GM19025 (cell line): ENCODE measurements at regions not wholly inside any gene's neighbourhood (a gene's known extent, or its start where the extent isn't known, plus 50 kb on each side); places are given as distances from the start of the nearest gene placed in this dataset.

Experiments
- ATAC-seq: cut with Tn5 transposase; IDR thresholded peaks from one replicate; pipeline ENCODE4 v1.9.1; 2021; ENCODE audit warnings: mild to moderate bottlenecking, low read depth, moderate library complexity; ENCODE audit not compliant: unreplicated experiment

GRCh38 chr13:79803296-79803695, 322.3 kb downstream of the NDFIP2 start:
- ATAC-seq, result no peak

GRCh38 chr13:79802389-79803085, 321.6 kb downstream of the NDFIP2 start:
- ATAC-seq, result no peak

- no peak for ATAC-seq
Observed at GRCh38 chr13:79799059-79799867, 318.3 kb downstream of the NDFIP2 start.

GRCh38 chr13:79796136-79796535, 315.2 kb downstream of the NDFIP2 start:
- ATAC-seq, result no peak

- ATAC-seq, result no peak
Observed at GRCh38 chr13:79794931-79795330, 314.0 kb downstream of the NDFIP2 start.

GRCh38 chr13:79792716-79793115, 311.8 kb downstream of the NDFIP2 start:
- ATAC-seq, result no peak

GRCh38 chr13:79791471-79792042, 310.6 kb downstream of the NDFIP2 start:
- ATAC-seq, result no peak

GRCh38 chr13:79786176-79786575, 305.2 kb downstream of the NDFIP2 start:
- no peak for ATAC-seq

GRCh38 chr13:79782541-79783205, 301.7 kb downstream of the NDFIP2 start:
- no peak for ATAC-seq

- ATAC-seq, result no peak
Observed at GRCh38 chr13:79781829-79782540, 301.0 kb downstream of the NDFIP2 start.

- no peak for ATAC-seq
Observed at GRCh38 chr13:79780240-79780639, 299.3 kb downstream of the NDFIP2 start.

- no peak for ATAC-seq
Observed at GRCh38 chr13:79779761-79780160, 298.8 kb downstream of the NDFIP2 start.

- no peak for ATAC-seq
Observed at GRCh38 chr13:79778741-79779460, 297.9 kb downstream of the NDFIP2 start.

GRCh38 chr13:79777504-79777903, 296.5 kb downstream of the NDFIP2 start:
- ATAC-seq, result no peak

GRCh38 chr13:79776531-79777295, 295.8 kb downstream of the NDFIP2 start:
- no peak for ATAC-seq

- no peak for ATAC-seq
Observed at GRCh38 chr13:79775830-79776229, 294.9 kb downstream of the NDFIP2 start.

GRCh38 chr13:79772811-79773210, 291.9 kb downstream of the NDFIP2 start:
- ATAC-seq, result no peak

- ATAC-seq, result no peak
Observed at GRCh38 chr13:79771493-79771892, 290.5 kb downstream of the NDFIP2 start.

GRCh38 chr13:79770056-79770455, 289.1 kb downstream of the NDFIP2 start:
- no peak for ATAC-seq
